GM23248 (cell line): ENCODE measurements at regions not wholly inside any gene's neighbourhood (a gene's known extent, or its start where the extent isn't known, plus 50 kb on each side); places are given as distances from the start of the nearest gene placed in this dataset.
A peak's percentile ranks its signal among the peaks of the same experiment; 100 is the strongest.

Source experiments
- DNase-seq: peaks from one replicate; pipeline ENCODE4 v3.0.0-alpha.2; 2015
- H2AFZ ChIP-seq: fragments of 200-600 bp; sonication (generic); 2 replicates; pipeline ENCODE4 v1.6.1; 2016; ENCODE audit warnings: antibody characterized with exemption
- H3F3A ChIP-seq: fragments of 200-600 bp; sonication (generic); 2 replicates; pipeline ENCODE4 v1.6.1; 2016; ENCODE audit warnings: mild to moderate bottlenecking, antibody characterized with exemption, mixed run types; ENCODE audit not compliant: insufficient read depth
- H3K27ac ChIP-seq: fragments of 200-600 bp; sonication (generic); 2 replicates; pipeline ENCODE4 v1.5.1; 2016; ENCODE audit warnings: mild to moderate bottlenecking
- H3K27me3 ChIP-seq: fragments of 200-600 bp; sonication (generic); replicated peaks from 2 replicates; pipeline ENCODE4 v1.6.1; 2016; ENCODE audit warnings: mild to moderate bottlenecking; ENCODE audit not compliant: insufficient read depth
- H3K36me3 ChIP-seq: fragments of 200-600 bp; sonication (generic); 2 replicates; pipeline ENCODE4 v1.6.1; 2016; ENCODE audit warnings: low read depth, mild to moderate bottlenecking
- H3K4me1 ChIP-seq: fragments of 200-600 bp; sonication (generic); 2 replicates; pipeline ENCODE4 v1.6.1; 2016; ENCODE audit warnings: mild to moderate bottlenecking; ENCODE audit not compliant: insufficient read depth
- H3K4me2 ChIP-seq: fragments of 200-600 bp; sonication (generic); one replicate; pipeline ENCODE4 v1.6.1; 2016; ENCODE audit warnings: mild to moderate bottlenecking; ENCODE audit not compliant: unreplicated experiment
- H3K4me3 ChIP-seq: fragments of 200-600 bp; sonication (generic); 2 replicates; pipeline ENCODE4 v1.5.1; 2016; ENCODE audit warnings: mild to moderate bottlenecking
- H3K79me2 ChIP-seq: fragments of 200-600 bp; sonication (generic); 2 replicates; pipeline ENCODE4 v1.6.1; 2016; ENCODE audit warnings: mild to moderate bottlenecking; ENCODE audit not compliant: insufficient read depth
- H3K9ac ChIP-seq: fragments of 200-600 bp; sonication (generic); 2 replicates; pipeline ENCODE4 v1.6.1; 2016; ENCODE audit warnings: mild to moderate bottlenecking
- H3K9me2 ChIP-seq: fragments of 200-600 bp; sonication (generic); 2 replicates; pipeline ENCODE4 v1.6.1; 2016; ENCODE audit warnings: mixed run types, mild to moderate bottlenecking, moderate library complexity; ENCODE audit not compliant: insufficient read depth
- H3K9me3 ChIP-seq: fragments of 200-600 bp; sonication (generic); one replicate; pipeline ENCODE4 v1.6.1; 2017; ENCODE audit warnings: low read depth
- H4K20me1 ChIP-seq: fragments of 200-600 bp; sonication (generic); 2 replicates; pipeline ENCODE4 v1.6.0; 2016; ENCODE audit not compliant: insufficient read depth
- EZH2 ChIP-seq: fragments of 200-600 bp; sonication (generic); IDR thresholded peaks from 2 replicates; pipeline ENCODE4 v1.6.1; 2018; ENCODE audit warnings: antibody characterized with exemption, mild to moderate bottlenecking; ENCODE audit not compliant: insufficient read depth, poor library complexity, severe bottlenecking
- EZH2phosphoT487 ChIP-seq: fragments of 200-600 bp; sonication (generic); IDR thresholded peaks from 2 replicates; pipeline ENCODE4 v1.6.1; 2018; ENCODE audit warnings: antibody characterized with exemption, moderate library complexity, mild to moderate bottlenecking, low read depth; ENCODE audit not compliant: insufficient read depth
- WGBS, 2 experiments: methylation state at CpG; one replicate each; pipeline ENCODE4 v1.1.6; 2015 to 2017; ENCODE audit warnings: low lambda C conversion rate in 2 of 2, low coverage in 1 of 2; ENCODE audit errors: missing lambda C conversion rate in 2 of 2; 5-methylcytosine and 5-hydroxymethylcytosine counted together
- in situ Hi-C: fragments of 300-500 bp; cut with MboI; formaldehyde crosslinking; loops from 2 replicates; pipeline ENCODE4 v1.15.0; 2020

DNA sequence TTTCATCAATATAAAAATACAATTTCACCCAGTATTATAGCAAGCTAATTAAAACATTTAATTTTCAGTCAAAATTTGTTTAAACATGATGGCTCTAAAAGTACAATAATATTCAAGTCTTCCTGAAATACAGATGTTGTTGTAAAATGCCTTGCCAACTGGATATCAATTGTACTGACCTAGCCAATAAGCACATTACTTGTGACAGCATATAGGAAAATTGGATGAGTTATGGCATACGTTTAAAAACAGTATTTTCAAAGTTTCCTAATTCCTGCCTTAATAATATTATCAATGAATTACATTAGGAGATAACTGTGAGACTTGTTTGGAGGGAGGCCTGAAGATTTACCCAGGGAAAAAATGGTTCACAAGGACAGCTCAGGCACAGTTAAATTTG lies 336.9 kb upstream of the CDH20 start:
- no peak overlapping the region for H3K4me2 ChIP-seq
- H3K36me3 ChIP-seq: no peaks in the 10 kb centered on the region
- H3F3A ChIP-seq: no peaks in the 10 kb centered on the region
- H3K4me3 ChIP-seq: no peak overlapping the region
- DNase-seq: no peak
- no peak overlapping the region for H3K27ac ChIP-seq
- H4K20me1 ChIP-seq: no peaks in the 10 kb centered on the region
- in situ Hi-C loops: no loop called here
- no peaks in the 10 kb centered on the region for H3K9me2 ChIP-seq
- H2AFZ ChIP-seq: no peak overlapping the region
- no peaks in the 10 kb centered on the region for H3K4me1 ChIP-seq
- no peaks in the 10 kb centered on the region for H3K27me3 ChIP-seq
- WGBS, 2 experiments: 0 to 6% methylated on average over 1 of the region's 1 CpG
- H3K79me2 ChIP-seq: no peaks in the 10 kb centered on the region
- no peak for TF ChIP-seq EZH2
- TF ChIP-seq EZH2phosphoT487: no peak
- H3K9ac ChIP-seq: no peak overlapping the region
- H3K9me3 ChIP-seq: no peaks in the 10 kb centered on the region

DNA sequence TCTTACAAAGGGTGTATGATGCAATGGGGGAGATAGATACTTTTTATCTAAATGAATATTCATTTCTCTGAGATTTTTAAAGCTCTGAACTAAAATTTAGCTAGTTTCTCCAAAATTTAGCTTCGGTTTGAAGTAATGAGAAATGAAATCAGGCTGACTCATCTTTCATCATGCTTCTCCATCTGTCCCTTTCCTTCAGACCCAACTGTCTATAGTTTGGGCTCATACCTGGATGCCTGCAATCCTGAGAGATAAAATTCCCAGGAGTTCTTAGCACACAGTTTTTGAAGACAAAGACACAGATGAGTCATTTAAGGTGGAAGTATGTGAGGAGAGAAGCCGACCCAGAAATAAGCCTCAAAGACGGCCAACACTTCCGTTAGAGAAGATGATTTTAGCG lies 336.4 kb upstream of the CDH20 start:
- Histone ChIP-seq H2AFZ (no peak overlapping the region), H3K27me3 (no peaks in the 10 kb centered on the region), H3K79me2 (no peaks in the 10 kb centered on the region), H3K36me3 (no peaks in the 10 kb centered on the region), H4K20me1 (no peaks in the 10 kb centered on the region), H3K9me2 (no peaks in the 10 kb centered on the region), H3K27ac (no peak overlapping the region), H3F3A (no peaks in the 10 kb centered on the region), H3K9ac (no peak overlapping the region), H3K4me2 (no peak overlapping the region), H3K4me1 (no peaks in the 10 kb centered on the region), H3K4me3 (no peak overlapping the region), H3K9me3 (no peaks in the 10 kb centered on the region)
- in situ Hi-C loops: no loop called here
- DNase-seq: no peak
- WGBS, 2 experiments: 72% methylated on average over 5 of the region's 5 CpGs
- TF ChIP-seq EZH2 (no peak), EZH2phosphoT487 (no peak)

DNA sequence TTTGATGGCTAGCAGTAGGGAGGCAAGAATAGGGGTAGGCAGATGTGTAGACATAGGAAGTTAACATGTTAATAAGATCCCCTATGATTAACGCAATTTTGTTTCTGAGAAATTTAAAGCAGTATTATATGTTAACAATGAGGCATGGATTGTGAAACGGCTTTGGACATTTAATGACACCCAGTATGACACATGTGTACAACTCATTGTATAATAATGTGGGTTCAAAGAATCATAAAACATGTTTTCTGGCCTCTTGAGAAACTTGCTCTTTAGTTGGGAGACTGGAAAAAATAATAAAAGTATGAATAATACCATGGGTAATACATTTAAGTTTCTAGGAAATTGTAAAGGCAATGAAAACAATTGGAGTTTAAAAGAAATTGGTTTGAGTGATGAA lies 332.1 kb upstream of the CDH20 start:
- Histone ChIP-seq H2AFZ (no peak overlapping the region), H3K9me2 (no peaks in the 10 kb centered on the region), H3F3A (no peaks in the 10 kb centered on the region), H3K79me2 (no peaks in the 10 kb centered on the region), H3K4me3 (no peak overlapping the region), H3K27ac (no peak overlapping the region), H4K20me1 (no peaks in the 10 kb centered on the region), H3K9ac (no peak overlapping the region), H3K4me2 (no peak overlapping the region), H3K4me1 (no peaks in the 10 kb centered on the region), H3K9me3 (no peaks in the 10 kb centered on the region), H3K36me3 (no peaks in the 10 kb centered on the region), H3K27me3 (no peaks in the 10 kb centered on the region)
- no peak for TF ChIP-seq EZH2phosphoT487
- TF ChIP-seq EZH2: no peak
- 23 to 31% methylated on average over 2 of the region's 2 CpGs for WGBS, 2 experiments
- in situ Hi-C loops: no loop called here
- peak; percentile 28 for DNase-seq

DNA sequence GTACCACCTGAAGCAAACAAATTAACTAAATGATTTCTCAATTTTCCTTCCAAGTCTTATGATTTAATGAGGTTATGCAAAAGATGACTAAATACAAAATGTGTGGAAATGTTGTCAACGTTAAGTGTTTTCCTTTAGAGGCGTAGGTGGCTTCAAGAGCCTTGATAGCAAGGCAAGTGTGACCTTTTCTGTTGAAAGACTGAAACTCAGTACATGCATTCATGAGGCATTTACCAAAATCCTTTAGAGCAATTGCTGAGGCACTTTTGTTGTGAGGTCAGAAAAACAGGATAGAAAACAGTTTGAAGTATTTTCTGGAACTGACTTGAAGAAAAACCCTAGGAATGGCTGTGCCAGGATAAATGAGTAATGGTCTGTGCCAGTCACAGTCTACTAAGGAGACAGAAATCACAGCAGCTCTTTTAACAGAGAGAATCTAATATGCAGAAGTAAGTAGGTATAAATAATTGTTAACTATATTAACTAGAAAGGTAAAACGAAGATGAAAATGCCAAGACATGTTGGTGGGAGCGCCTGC lies 326.5 kb upstream of the CDH20 start:
- Histone ChIP-seq H2AFZ (no peak overlapping the region), H3F3A (no peaks in the 10 kb centered on the region), H4K20me1 (no peaks in the 10 kb centered on the region), H3K9me2 (no peaks in the 10 kb centered on the region), H3K79me2 (no peaks in the 10 kb centered on the region), H3K36me3 (no peaks in the 10 kb centered on the region), H3K27ac (no peak overlapping the region), H3K9ac (no peak overlapping the region), H3K4me2 (no peak overlapping the region), H3K9me3 (no peaks in the 10 kb centered on the region), H3K4me1 (no peaks in the 10 kb centered on the region), H3K4me3 (no peak overlapping the region), H3K27me3 (no peaks in the 10 kb centered on the region)
- no peak for DNase-seq
- TF ChIP-seq EZH2phosphoT487 (no peak), EZH2 (no peak)
- in situ Hi-C loops: no loop called here
- WGBS, 2 experiments: 43 to 44% methylated on average over 4 of the region's 4 CpGs
